D721Med (cell line): ENCODE measurements at regions not wholly inside any gene's neighbourhood (a gene's known extent, or its start where the extent isn't known, plus 50 kb on each side); places are given as distances from the start of the nearest gene placed in this dataset.
"Not testable (repeated sequence)": the region's sequence is repeated elsewhere in the genome, so short reads cannot be mapped to it uniquely, and the experiment has no call there.

Source experiments
- DNase-seq: peaks from one replicate; pipeline ENCODE4 v3.0.0; 2011; ENCODE audit warnings: low spot score; ENCODE audit not compliant: insufficient read length
- FAIRE-seq: peaks from 2 replicates; lab custom pipeline; 2011; peaks lifted over from hg19 to GRCh38; lab: Jason Lieb, UNC
- CTCF ChIP-seq: IDR thresholded peaks from 2 replicates; pipeline ENCODE4 v1.5.1; 2012; ENCODE audit warnings: mild to moderate bottlenecking, control low read depth; ENCODE audit not compliant: insufficient read depth; ENCODE audit errors: missing control alignments

GRCh38 chrX:130529531-130529930, 127.7 kb downstream of the RBMX2 start:
- no peak for DNase-seq
- no peak for TF ChIP-seq CTCF
- FAIRE-seq: no peak

GRCh38 chrX:130531066-130531465, 129.3 kb downstream of the RBMX2 start:
- FAIRE-seq (no peak), DNase-seq (no peak)
- no peak for TF ChIP-seq CTCF

GRCh38 chrX:130539721-130540321, 138.0 kb downstream of the RBMX2 start:
- no peak for DNase-seq
- TF ChIP-seq CTCF: peak; percentile 59
- FAIRE-seq: no peak

GRCh38 chrX:130543603-130544325, 142.0 kb downstream of the RBMX2 start:
- no peak for TF ChIP-seq CTCF
- no peak for FAIRE-seq
- DNase-seq: no peak

- no peak for FAIRE-seq
- DNase-seq: no peak
- TF ChIP-seq CTCF: no peak
Observed at GRCh38 chrX:130545796-130546195, 144.0 kb downstream of the RBMX2 start.

GRCh38 chrX:130549382-130549781, 147.6 kb downstream of the RBMX2 start:
- not testable (repeated sequence) for DNase-seq, FAIRE-seq

GRCh38 chrX:130550351-130550750, 148.6 kb downstream of the RBMX2 start:
- TF ChIP-seq CTCF: no peak
- FAIRE-seq (no peak), DNase-seq (no peak)
